GM19099 (cell line): ENCODE measurements at regions not wholly inside any gene's neighbourhood (a gene's known extent, or its start where the extent isn't known, plus 50 kb on each side); places are given as distances from the start of the nearest gene placed in this dataset.

ENCODE experiments used
- POLR2A ChIP-seq: IDR thresholded peaks from 3 replicates; pipeline ENCODE4 v1.6.1; 2011; ENCODE audit warnings: low read depth; ENCODE audit not compliant: insufficient read length; ENCODE audit errors: extremely low read depth

GRCh38 chr5:125171641-125172040 is 425.2 kb upstream of the ZNF608 start:
- no peak for TF ChIP-seq POLR2A

- no peak for TF ChIP-seq POLR2A
Observed at GRCh38 chr5:125175348-125176004, 429.0 kb upstream of the ZNF608 start.

- no peak for TF ChIP-seq POLR2A
Observed at GRCh38 chr5:125176005-125176390, 429.6 kb upstream of the ZNF608 start.

GRCh38 chr5:125177340-125177739 is 430.9 kb upstream of the ZNF608 start:
- TF ChIP-seq POLR2A: no peak

- TF ChIP-seq POLR2A: no peak
Observed at GRCh38 chr5:125179612-125180011, 433.2 kb upstream of the ZNF608 start.

DNA sequence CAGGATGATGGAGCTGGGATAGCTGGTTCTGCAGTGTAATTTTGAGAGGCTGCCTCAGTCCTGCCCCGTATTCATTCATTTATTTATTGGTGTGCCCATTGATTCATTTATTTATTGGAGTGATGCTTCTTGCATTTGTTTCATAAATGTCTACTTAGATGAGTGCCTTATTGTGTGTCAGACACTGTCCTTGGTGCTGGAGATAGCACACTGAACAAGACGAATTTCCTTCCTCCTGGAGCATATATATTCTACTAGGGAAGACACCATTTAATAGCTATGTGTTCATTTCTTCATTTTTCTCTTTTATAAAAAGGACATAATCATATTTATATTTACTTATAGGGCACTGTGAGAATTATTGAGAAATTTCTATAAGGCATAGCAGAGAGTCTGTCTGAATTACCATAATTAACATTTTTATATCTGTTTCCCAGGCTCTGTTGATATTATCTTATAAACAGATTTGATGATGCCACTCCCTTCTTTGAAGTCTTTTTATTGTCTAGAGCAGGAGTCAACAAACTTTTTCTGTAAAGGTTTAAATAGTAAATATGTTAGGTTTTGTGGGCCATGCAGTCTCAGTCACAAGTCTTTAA is 433.9 kb upstream of the ZNF608 start:
- TF ChIP-seq POLR2A: no peak

- TF ChIP-seq POLR2A: no peak
Observed at GRCh38 chr5:125181159-125181558, 434.7 kb upstream of the ZNF608 start.

- TF ChIP-seq POLR2A: no peak
Observed at GRCh38 chr5:125181955-125182354, 435.5 kb upstream of the ZNF608 start.

- no peak for TF ChIP-seq POLR2A
Observed at GRCh38 chr5:125185740-125186139, 439.3 kb upstream of the ZNF608 start.

- TF ChIP-seq POLR2A: no peak
Observed at GRCh38 chr5:125186911-125187375, 440.5 kb upstream of the ZNF608 start.

GRCh38 chr5:125189531-125189941 is 443.1 kb upstream of the ZNF608 start:
- no peak for TF ChIP-seq POLR2A

GRCh38 chr5:125190232-125191087 is 444.0 kb upstream of the ZNF608 start:
- no peak for TF ChIP-seq POLR2A

DNA sequence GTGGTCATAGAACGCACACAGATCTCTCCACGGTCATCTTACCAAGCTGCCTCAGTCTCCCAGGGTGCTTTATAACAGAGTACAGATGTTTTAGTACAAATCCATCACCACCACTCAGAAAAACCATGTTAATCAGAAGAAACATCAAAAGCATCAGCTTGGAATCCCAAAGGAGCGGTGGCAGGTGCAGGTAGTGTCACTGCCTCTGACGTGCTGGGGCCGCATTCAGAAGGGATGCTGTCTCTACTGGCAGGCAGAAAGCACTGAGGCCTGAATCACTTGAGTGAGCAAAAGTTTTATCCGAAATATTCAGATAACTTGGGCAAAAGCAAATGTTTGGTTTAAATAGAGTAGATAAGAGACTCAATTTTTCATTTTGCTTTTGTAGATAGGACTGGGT is 448.4 kb upstream of the ZNF608 start:
- TF ChIP-seq POLR2A: no peak

- TF ChIP-seq POLR2A: no peak
Observed at GRCh38 chr5:125196481-125197111, 450.2 kb upstream of the ZNF608 start.

GRCh38 chr5:125197321-125197720 is 450.9 kb upstream of the ZNF608 start:
- TF ChIP-seq POLR2A: no peak
